Left lung (tissue), 4 donors: ENCODE measurements at regions not wholly inside any gene's neighbourhood (a gene's known extent, or its start where the extent isn't known, plus 50 kb on each side); places are given as distances from the start of the nearest gene placed in this dataset.

Source experiments
- ATAC-seq: fragments of 200-7000 bp; cut with Tn5 transposase; one replicate; pipeline ENCODE4 v1.9.1; 2020; ENCODE audit warnings: moderate library complexity
- DNase-seq, 4 donors: peaks; one replicate each; pipeline ENCODE4 v3.0.0-alpha.2; 2013 to 2020
- H3K27ac ChIP-seq, 2 donors: fragments of 200-600 bp; sonication (generic) in 1 of 2; one replicate each; pipeline versions ENCODE4 v1.5.0 to v1.8.0; 2020 to 2021
- H3K27me3 ChIP-seq, 2 donors: fragments of 200-600 bp; sonication (generic) in 1 of 2; one replicate each; pipeline versions ENCODE4 v1.5.0 to v1.8.0; 2020 to 2021
- H3K36me3 ChIP-seq, 2 donors: fragments of 200-600 bp; sonication (generic) in 1 of 2; one replicate each; pipeline versions ENCODE4 v1.5.0 to v1.8.0; 2020 to 2021
- H3K4me1 ChIP-seq, 2 donors: fragments of 200-600 bp; one replicate each; pipeline ENCODE4 v1.8.0; 2021
- H3K4me3 ChIP-seq, 2 donors: fragments of 200-600 bp; sonication (generic) in 1 of 2; one replicate each; pipeline versions ENCODE4 v1.5.0 to v1.8.0; 2020 to 2021; ENCODE audit warnings: mild to moderate bottlenecking in 1 of 2
- H3K9me3 ChIP-seq, 2 donors: fragments of 200-600 bp; sonication (generic) in 1 of 2; one replicate each; pipeline versions ENCODE4 v1.5.0 to v1.8.0; 2020 to 2021
- CTCF ChIP-seq, 2 donors: fragments of 200-600 bp; sonication (generic) in 1 of 2; IDR thresholded peaks; one replicate each; pipeline versions ENCODE4 v1.5.0 to v1.8.0; 2021; ENCODE audit warnings: antibody characterized with exemption in 2 of 2
- intact Hi-C, 2 donors: fragments of 100-400 bp; cut with DNase I; formaldehyde crosslinking; loops; one replicate each; pipeline versions ENCODE4 v1.11.2 to v1.14.2; 2022
- donor health status: DM: no; HTN: yes; CAD: no.
- donor health status: DM: no; HTN: no; CAD: no.

GRCh38 chr20:40449974-40450616 is 238.9 kb downstream of the MAFB start:
- no peak for DNase-seq
- intact Hi-C loops = no loop called here

GRCh38 chr20:40449144-40449690 is 239.8 kb downstream of the MAFB start:
- intact Hi-C loops = no loop called here
- TF ChIP-seq CTCF (IDR thresholded peaks at IDR 0.05) = no peak
- no peak overlapping the region for H3K27ac ChIP-seq
- H3K4me3 ChIP-seq = no peak overlapping the region
- H3K36me3 ChIP-seq = no peaks in the 10 kb centered on the region
- ATAC-seq = no peak
- no peak for DNase-seq
- no peaks in the 10 kb centered on the region for H3K9me3 ChIP-seq
- H3K27me3 ChIP-seq = no peaks in the 10 kb centered on the region
- no peaks in the 10 kb centered on the region for H3K4me1 ChIP-seq

More at GRCh38 chr20:40449974-40450616, 238.9 kb downstream of the MAFB start:
- H3K36me3 ChIP-seq = no peaks in the 10 kb centered on the region
- no peaks in the 10 kb centered on the region for H3K27me3 ChIP-seq
- TF ChIP-seq CTCF (IDR thresholded peaks at IDR 0.05) = no peak
- no peaks in the 10 kb centered on the region for H3K9me3 ChIP-seq
- no peak overlapping the region for H3K4me3 ChIP-seq
- ATAC-seq = no peak
- no peak overlapping the region for H3K27ac ChIP-seq
- H3K4me1 ChIP-seq = no peaks in the 10 kb centered on the region

GRCh38 chr20:40446888-40447287 is 242.1 kb downstream of the MAFB start:
- Histone ChIP-seq H3K4me1 (peaks cover 3 to 8% of the 10 kb centered on the region in 2 donors), H3K4me3 (no peak overlapping the region), H3K27ac (no peak overlapping the region), H3K27me3 (no peaks in the 10 kb centered on the region), H3K36me3 (no peaks in the 10 kb centered on the region), H3K9me3 (no peaks in the 10 kb centered on the region)
- DNase-seq (peak in 2 of 4 donors; percentile 59 to 72), ATAC-seq (no peak)
- TF ChIP-seq CTCF (IDR thresholded peaks at IDR 0.05) = no peak
- intact Hi-C loops = no loop called here

GRCh38 chr20:40444516-40444915 is 244.5 kb downstream of the MAFB start:
- Histone ChIP-seq H3K36me3 (no peaks in the 10 kb centered on the region), H3K4me3 (no peak overlapping the region), H3K9me3 (no peaks in the 10 kb centered on the region), H3K4me1 (peaks cover 3 to 9% of the 10 kb centered on the region in 2 donors), H3K27me3 (no peaks in the 10 kb centered on the region), H3K27ac (no peak overlapping the region)
- no peak for TF ChIP-seq CTCF (IDR thresholded peaks at IDR 0.05)
- intact Hi-C loops = no loop called here
- ATAC-seq (no peak), DNase-seq (no peak)

GRCh38 chr20:40443753-40444152 is 245.3 kb downstream of the MAFB start:
- no peak for TF ChIP-seq CTCF (IDR thresholded peaks at IDR 0.05)
- intact Hi-C loops = no loop called here
- Histone ChIP-seq H3K36me3 (no peaks in the 10 kb centered on the region), H3K27me3 (no peaks in the 10 kb centered on the region), H3K27ac (no peak overlapping the region), H3K4me1 (peaks cover 3 to 9% of the 10 kb centered on the region in 2 donors), H3K4me3 (no peak overlapping the region), H3K9me3 (no peaks in the 10 kb centered on the region)
- DNase-seq = no peak
- ATAC-seq = peak; percentile 21
